ENCODE measurements at regions not wholly inside any gene's neighbourhood (a gene's known extent, or its start where the extent isn't known, plus 50 kb on each side); places are given as distances from the start of the nearest gene placed in this dataset.

DNA sequence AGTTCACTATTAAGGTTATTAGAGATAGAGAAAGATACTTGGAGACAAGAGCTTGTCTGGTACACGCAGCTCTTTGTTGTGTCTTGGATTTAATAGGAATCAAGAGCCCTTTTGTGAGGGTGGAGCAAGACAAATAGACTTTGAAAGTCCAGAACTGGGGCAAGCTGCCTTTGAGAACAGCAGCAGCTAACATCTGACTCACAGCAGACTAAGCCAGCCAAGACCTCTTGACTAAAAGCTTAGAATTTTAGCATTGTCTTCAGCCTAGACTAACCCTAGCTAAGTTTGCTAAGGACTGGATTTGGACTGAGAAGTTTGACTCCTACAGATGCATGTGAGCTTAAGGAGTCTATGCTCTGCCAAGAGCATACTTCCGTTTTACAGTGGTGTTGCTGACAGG lies 201.9 kb upstream of the RBM19 start:
- TF ChIP-seq EP300 (conservative IDR thresholded peaks at IDR 0.05; ENCODE audit: poor library complexity, severe bottlenecking) (no peak), EZH2 (IDR thresholded peaks at IDR 0.05; ENCODE audit: borderline replicate concordance, insufficient read depth, low read length, poor library complexity, severe bottlenecking) (no peak), MXI1 (conservative IDR thresholded peaks at IDR 0.05; ENCODE audit: poor library complexity, severe bottlenecking) (no peak)
- TF ChIP-seq, protein P1, sequence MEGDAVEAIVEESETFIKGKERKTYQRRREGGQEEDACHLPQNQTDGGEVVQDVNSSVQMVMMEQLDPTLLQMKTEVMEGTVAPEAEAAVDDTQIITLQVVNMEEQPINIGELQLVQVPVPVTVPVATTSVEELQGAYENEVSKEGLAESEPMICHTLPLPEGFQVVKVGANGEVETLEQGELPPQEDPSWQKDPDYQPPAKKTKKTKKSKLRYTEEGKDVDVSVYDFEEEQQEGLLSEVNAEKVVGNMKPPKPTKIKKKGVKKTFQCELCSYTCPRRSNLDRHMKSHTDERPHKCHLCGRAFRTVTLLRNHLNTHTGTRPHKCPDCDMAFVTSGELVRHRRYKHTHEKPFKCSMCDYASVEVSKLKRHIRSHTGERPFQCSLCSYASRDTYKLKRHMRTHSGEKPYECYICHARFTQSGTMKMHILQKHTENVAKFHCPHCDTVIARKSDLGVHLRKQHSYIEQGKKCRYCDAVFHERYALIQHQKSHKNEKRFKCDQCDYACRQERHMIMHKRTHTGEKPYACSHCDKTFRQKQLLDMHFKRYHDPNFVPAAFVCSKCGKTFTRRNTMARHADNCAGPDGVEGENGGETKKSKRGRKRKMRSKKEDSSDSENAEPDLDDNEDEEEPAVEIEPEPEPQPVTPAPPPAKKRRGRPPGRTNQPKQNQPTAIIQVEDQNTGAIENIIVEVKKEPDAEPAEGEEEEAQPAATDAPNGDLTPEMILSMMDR (IDR thresholded peaks at IDR 0.05; ENCODE audit: poor library complexity, severe bottlenecking), result no peak

All from neural cell (in vitro differentiated cells).